ENCODE measurements at regions not wholly inside any gene's neighbourhood (a gene's known extent, or its start where the extent isn't known, plus 50 kb on each side); places are given as distances from the start of the nearest gene placed in this dataset.

DNA sequence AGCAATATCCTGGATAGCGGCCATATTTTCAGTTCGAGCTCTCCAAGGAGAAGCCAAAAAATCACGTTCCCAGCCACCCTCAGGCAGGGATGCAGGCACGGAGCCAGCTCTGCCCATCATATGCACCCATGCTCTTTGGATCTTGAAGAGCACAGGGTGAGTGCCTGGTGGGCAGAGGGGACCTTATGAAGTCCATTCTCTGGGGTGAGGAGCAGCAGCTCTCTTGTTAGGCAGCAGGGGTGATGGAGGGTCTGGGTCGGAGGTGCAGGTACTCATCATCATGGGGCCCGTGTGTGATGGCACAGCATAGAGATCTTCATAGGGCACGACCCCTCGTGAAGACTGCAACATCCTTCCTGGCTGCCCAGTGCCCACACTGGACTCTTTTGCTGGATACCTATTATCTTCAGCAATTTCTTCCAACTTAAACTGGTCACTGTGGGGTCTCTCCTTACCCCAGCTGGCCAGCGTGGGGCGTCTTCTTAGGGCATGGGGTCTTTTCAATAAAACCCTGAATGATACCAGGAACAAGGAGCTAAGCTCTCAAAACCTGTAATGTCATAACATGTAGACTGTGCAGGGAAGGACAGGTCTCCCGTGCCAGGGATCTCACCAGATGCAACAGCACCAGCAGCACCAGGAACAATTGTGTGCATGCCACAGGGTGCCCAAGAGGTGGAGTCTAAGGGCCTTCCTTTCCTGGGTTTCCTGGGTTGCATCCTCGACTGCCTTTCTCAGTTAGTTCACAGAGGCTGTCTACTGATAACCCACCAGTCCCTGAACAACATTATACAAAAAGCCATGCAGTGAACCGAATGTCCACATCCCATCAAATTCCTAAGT is 165.0 kb downstream of the TENT4A start:
- FAIRE-seq, result no peak

DNA sequence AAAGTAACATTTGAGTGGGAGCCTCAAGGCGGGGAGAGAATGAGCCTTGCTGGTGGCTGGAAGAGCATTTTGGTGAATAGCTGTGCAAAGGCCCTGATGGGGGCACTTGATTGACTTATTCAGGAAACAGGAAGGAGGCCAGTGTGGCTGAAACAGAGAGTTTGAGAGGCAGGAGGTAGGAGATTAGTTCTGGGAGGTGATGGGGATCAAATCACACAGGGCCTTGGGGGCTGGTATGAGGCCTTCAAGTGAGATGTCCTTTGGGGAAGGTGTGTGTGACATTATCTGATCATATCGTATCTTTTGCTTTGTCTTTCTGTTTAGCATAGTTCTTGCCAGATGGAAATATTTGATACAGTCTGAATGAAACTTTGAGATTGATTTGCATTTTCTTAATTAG is 172.3 kb downstream of the TENT4A start:
- DNase-seq (ENCODE audit: insufficient read length) (no peak), FAIRE-seq (no peak)
- TF ChIP-seq POLR2A (IDR thresholded peaks at IDR 0.05; ENCODE audit: low read depth, low read length) (no peak), POLR2AphosphoS5 (IDR thresholded peaks at IDR 0.05; ENCODE audit: low read depth, low read length) (no peak), TAF1 (IDR thresholded peaks at IDR 0.05; ENCODE audit: borderline replicate concordance, low read depth, low read length) (no peak)

More for the DNA sequence above, 165.0 kb downstream of the TENT4A start:
- TF ChIP-seq POLR2A (IDR thresholded peaks at IDR 0.05; ENCODE audit: low read depth, low read length), result no peak
- TF ChIP-seq POLR2AphosphoS5 (IDR thresholded peaks at IDR 0.05; ENCODE audit: low read depth, low read length), result no peak
- no peak for TF ChIP-seq TAF1 (IDR thresholded peaks at IDR 0.05; ENCODE audit: borderline replicate concordance, low read depth, low read length)
- no peak for DNase-seq (ENCODE audit: insufficient read length)

DNA sequence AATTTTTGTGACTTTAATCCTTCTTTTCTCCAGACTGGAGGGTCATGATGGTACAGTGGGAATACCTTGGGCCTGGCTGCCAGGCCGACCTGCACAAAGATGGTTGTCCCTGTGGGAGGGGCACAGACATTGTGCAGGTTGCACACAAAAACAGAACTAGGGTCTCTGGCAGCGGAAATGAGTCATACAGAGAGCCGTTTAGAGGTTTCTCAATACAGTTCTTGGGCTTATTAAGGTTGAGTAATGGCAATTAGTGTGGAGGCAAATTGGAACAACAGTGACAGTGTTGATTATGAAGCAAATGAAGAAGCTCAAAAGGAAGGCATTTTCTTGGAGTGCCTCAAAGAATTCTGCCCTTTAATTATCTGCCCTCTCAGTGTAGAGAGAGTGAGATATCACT is 173.6 kb downstream of the TENT4A start:
- DNase-seq (ENCODE audit: insufficient read length) (no peak), FAIRE-seq (no peak)
- TF ChIP-seq POLR2A (IDR thresholded peaks at IDR 0.05; ENCODE audit: low read depth, low read length) (no peak), POLR2AphosphoS5 (IDR thresholded peaks at IDR 0.05; ENCODE audit: low read depth, low read length) (no peak), TAF1 (IDR thresholded peaks at IDR 0.05; ENCODE audit: borderline replicate concordance, low read depth, low read length) (no peak)

DNA sequence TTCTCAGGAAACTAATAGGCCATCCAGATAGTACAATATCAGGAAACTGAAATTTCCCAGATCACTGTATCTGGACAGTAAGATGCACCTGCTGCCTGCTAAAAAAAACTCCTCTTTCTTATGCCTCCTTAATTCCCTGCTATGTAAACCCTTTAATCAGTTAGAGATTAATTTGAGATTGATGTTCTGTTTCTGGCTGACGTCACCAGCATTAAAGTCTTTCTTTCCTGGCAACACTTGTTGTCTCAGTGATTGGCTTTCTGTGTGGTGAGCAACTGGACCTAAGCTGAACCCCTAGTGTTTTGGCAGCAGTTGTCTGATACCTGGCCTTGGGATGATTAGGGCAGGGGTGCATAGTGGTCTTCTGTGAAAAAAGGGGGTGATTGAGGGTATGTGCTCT is 175.8 kb downstream of the TENT4A start:
- no peak for FAIRE-seq
- DNase-seq (ENCODE audit: insufficient read length), result no peak
- TF ChIP-seq TAF1 (IDR thresholded peaks at IDR 0.05; ENCODE audit: borderline replicate concordance, low read depth, low read length) (no peak), POLR2AphosphoS5 (IDR thresholded peaks at IDR 0.05; ENCODE audit: low read depth, low read length) (no peak), POLR2A (IDR thresholded peaks at IDR 0.05; ENCODE audit: low read depth, low read length) (no peak)

DNA sequence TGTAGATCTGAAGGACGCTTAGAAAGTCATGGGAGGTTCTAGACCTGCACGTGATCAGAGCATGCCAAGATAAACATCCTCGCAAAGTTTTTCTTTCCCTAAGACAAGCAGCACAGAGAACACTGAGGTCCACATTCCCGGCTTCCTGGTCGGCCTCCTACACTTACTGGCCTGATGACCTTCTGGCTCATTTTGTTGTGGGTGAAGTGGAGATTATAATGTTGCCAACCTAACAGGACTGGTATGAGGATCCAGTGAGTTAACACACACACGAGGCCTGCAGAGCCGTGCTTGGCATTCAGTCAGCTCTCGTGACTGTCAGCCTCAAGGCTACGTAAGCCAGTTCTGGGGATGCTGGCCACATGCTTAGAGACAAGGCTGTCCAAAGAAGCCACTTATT is 186.0 kb downstream of the TENT4A start:
- TF ChIP-seq POLR2A (IDR thresholded peaks at IDR 0.05; ENCODE audit: low read depth, low read length) (no peak), POLR2AphosphoS5 (IDR thresholded peaks at IDR 0.05; ENCODE audit: low read depth, low read length) (no peak), TAF1 (IDR thresholded peaks at IDR 0.05; ENCODE audit: borderline replicate concordance, low read depth, low read length) (no peak)
- FAIRE-seq, result no peak

DNA sequence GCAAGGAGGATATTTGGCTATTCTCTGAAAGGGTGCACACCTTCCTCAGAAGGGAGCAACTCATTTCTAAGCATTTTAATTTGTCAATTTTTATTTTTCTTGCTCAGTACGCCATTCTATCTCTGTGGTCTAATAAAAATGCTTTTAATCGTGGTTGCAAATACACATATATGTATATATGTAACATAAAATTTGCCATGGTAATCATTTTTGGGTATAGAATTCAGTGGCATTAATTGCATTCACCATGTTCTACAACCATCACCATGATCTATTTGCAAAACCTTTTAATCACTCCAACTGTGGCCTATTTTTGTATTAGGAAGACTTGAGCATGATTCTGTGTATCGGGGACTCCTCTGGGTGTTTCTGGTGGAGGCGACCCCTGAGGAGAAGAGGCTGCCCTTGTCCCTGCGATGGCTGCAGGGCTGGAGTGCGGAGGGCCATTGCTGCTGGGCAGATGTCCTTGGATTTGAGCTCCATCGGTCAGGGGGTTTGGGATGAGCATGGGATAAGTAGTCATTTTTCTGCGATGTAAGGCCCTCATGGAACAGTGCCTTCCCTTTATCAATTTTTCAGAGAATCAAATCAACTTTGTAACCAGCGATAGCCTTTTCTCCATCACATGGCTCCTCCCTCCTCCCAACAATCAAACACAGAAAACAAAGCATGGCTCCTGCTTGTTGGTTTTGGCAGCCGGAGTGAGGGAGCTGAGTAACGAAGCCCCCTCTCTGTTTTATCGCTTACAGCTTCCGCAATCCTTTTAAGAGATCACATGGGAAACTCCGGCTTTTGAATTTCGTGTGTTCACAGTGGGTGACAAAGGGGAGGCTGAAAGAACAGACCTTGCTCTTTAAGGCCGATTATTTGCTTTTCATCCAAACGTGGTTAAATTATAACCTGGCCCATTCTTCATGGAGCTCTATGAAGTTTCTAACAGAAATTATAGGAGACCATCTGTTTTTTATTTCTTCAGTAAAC is 187.3 kb downstream of the TENT4A start:
- TF ChIP-seq TAF1 (IDR thresholded peaks at IDR 0.05; ENCODE audit: borderline replicate concordance, low read depth, low read length) (no peak), POLR2A (IDR thresholded peaks at IDR 0.05; ENCODE audit: low read depth, low read length) (no peak), POLR2AphosphoS5 (IDR thresholded peaks at IDR 0.05; ENCODE audit: low read depth, low read length) (no peak)

More for the DNA sequence above, 186.0 kb downstream of the TENT4A start:
- no peak for DNase-seq (ENCODE audit: insufficient read length)

DNA sequence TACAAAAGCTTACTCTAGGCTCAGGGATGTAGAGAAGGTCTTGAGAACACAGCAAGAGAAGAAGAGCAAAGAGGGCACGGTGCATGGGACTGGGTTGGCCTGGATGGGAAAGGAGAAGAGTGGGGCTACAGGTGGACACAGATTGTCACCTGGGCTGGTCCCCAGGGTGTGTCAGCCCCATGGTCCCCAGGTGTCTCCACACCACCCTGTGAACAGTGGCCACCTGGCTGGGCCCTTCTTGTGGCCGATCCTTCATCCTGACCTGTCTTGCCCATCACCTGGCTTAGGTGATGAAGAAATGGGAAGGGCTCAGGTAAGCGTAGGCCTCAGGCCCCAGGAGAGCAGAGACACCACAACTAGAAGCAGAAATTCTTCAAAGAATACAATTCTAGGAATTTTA is 188.9 kb downstream of the TENT4A start:
- FAIRE-seq, result no peak
- no peak for TF ChIP-seq POLR2A (IDR thresholded peaks at IDR 0.05; ENCODE audit: low read depth, low read length)
- no peak for TF ChIP-seq POLR2AphosphoS5 (IDR thresholded peaks at IDR 0.05; ENCODE audit: low read depth, low read length)
- TF ChIP-seq TAF1 (IDR thresholded peaks at IDR 0.05; ENCODE audit: borderline replicate concordance, low read depth, low read length), result no peak
- no peak for DNase-seq (ENCODE audit: insufficient read length)

More for the DNA sequence above, 187.3 kb downstream of the TENT4A start:
- no peak for FAIRE-seq
- DNase-seq (ENCODE audit: insufficient read length), result no peak

DNA sequence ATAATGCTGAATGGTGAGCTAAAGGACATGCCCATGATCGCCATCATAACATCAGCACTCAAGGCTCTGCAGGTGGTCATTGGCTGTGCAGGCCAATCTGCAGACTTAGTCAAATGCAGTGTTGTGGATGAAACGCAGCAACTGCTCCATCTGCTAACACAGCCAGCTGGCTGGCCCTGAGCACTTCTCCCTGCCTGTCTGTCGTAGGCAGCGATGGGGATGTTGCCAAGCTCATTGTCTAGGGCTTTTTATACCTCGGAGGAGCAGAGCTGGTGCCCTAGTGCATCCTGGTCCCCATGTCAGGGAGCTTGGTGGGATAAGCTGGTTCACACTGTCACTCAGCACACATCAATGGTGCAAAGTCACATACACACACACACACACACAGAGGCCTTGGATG is 189.4 kb downstream of the TENT4A start:
- TF ChIP-seq TAF1 (IDR thresholded peaks at IDR 0.05; ENCODE audit: borderline replicate concordance, low read depth, low read length) (no peak), POLR2A (IDR thresholded peaks at IDR 0.05; ENCODE audit: low read depth, low read length) (no peak), POLR2AphosphoS5 (IDR thresholded peaks at IDR 0.05; ENCODE audit: low read depth, low read length) (no peak)
- FAIRE-seq, result no peak
- no peak for DNase-seq (ENCODE audit: insufficient read length)

DNA sequence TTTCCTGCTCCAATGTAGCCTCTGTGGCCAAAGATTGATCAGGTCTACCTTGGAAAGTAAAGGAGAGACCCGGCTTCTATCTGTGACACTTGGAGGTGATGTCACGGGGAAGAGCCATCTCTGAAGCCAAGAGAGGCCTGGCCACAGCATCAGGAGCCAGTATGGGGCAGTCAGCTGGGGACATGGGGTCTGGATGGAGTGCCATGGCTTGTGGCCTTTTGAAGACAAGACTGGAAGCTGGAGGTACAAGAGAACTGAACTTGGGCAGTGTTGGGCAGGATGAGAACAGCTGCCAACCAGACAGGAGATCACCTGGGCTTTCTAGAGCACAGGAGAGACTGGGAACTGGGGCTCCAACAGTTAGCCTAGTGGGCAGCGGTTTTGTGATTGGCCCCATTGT is 190.7 kb downstream of the TENT4A start:
- no peak for TF ChIP-seq TAF1 (IDR thresholded peaks at IDR 0.05; ENCODE audit: borderline replicate concordance, low read depth, low read length)
- no peak for TF ChIP-seq POLR2AphosphoS5 (IDR thresholded peaks at IDR 0.05; ENCODE audit: low read depth, low read length)
- TF ChIP-seq POLR2A (IDR thresholded peaks at IDR 0.05; ENCODE audit: low read depth, low read length), result no peak
- DNase-seq (ENCODE audit: insufficient read length) (no peak), FAIRE-seq (no peak)

DNA sequence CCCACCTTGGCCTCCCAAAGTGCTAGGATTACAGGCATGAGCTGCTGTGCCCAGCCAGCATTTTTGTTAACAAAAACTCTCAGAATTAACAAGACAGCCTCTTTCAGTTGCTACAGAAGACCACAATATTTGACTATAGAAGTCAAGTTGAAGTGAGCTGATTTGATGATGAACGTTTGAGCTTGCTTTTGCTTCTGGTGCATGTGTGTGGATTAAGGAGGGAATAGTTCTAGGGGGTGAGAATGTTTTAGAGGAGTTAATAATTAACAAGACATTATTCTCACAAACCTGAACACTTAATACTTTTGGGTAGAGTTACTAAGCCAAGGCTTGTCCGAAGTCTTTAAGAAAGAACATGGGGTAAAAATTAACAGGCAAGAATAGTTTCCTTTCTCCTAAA is 191.6 kb downstream of the TENT4A start:
- FAIRE-seq, result no peak
- DNase-seq (ENCODE audit: insufficient read length), result no peak
- TF ChIP-seq POLR2A (IDR thresholded peaks at IDR 0.05; ENCODE audit: low read depth, low read length) (no peak), TAF1 (IDR thresholded peaks at IDR 0.05; ENCODE audit: borderline replicate concordance, low read depth, low read length) (no peak), POLR2AphosphoS5 (IDR thresholded peaks at IDR 0.05; ENCODE audit: low read depth, low read length) (no peak)

DNA sequence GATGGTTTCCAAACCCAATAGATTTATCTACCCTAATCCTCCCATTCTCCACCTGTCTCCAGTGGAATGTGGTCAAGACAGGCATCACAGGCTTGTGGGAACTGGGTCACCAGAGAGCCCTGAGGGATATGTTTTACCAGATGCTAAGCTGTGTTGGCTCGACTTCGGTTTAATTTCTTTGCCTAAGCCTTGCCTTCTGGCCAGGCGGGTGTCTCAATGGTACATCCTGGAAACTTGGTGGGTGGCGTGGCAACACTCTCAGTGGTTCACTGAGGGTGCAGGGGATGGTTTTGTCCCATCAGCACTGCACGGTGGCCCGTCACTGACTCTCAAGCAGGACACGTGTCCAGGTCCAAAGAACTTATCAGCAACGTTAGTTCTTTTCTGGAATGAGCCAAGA is 192.2 kb downstream of the TENT4A start:
- no peak for DNase-seq (ENCODE audit: insufficient read length)
- FAIRE-seq, result no peak
- no peak for TF ChIP-seq TAF1 (IDR thresholded peaks at IDR 0.05; ENCODE audit: borderline replicate concordance, low read depth, low read length)
- no peak for TF ChIP-seq POLR2AphosphoS5 (IDR thresholded peaks at IDR 0.05; ENCODE audit: low read depth, low read length)
- no peak for TF ChIP-seq POLR2A (IDR thresholded peaks at IDR 0.05; ENCODE audit: low read depth, low read length)

All from GM12892 (cell line).